GM18909 (cell line): ENCODE measurements at regions not wholly inside any gene's neighbourhood (a gene's known extent, or its start where the extent isn't known, plus 50 kb on each side); places are given as distances from the start of the nearest gene placed in this dataset.

Experiments used
- ATAC-seq: cut with Tn5 transposase; IDR thresholded peaks from one replicate; pipeline ENCODE4 v1.9.1; 2021; ENCODE audit warnings: mild to moderate bottlenecking; ENCODE audit not compliant: unreplicated experiment, poor library complexity

DNA sequence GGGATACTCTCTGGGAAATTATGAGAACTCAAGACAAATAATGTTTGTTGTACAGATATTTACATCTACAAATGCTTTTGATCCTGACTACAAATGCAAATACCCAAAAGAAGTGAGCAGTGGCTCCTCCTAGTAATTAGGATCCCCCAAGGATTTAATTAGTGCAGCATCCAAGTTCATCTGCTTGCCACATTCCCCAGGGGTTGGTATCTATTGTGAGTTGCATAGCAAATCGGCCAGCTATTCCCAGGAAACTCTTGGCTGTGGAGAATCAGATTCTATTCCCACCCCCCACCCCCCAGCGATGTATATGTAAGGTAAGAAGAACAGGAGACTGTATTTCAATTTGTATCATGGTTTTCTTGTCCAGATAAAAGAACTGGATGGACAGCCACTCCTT is 725.1 kb upstream of the CDH7 start:
- no peak for ATAC-seq

DNA sequence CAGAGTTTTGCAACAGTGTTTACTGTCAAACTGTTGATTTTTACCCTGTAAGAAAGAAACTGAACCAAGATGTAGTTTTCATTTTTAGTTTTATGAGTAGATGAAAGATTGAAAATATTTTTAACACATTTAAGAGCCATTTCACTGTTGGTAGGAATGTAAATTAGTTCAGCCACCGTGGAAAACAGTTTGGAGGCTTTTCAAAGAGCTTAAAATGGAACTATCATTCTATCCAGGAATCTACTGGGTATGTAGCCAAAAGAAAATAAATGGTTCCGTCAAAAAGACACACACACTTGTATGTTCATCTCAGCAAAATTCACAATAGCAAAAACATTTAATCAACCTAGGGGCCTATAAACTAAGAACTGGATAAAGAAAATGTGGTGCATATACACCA is 729.8 kb upstream of the CDH7 start:
- ATAC-seq: no peak

DNA sequence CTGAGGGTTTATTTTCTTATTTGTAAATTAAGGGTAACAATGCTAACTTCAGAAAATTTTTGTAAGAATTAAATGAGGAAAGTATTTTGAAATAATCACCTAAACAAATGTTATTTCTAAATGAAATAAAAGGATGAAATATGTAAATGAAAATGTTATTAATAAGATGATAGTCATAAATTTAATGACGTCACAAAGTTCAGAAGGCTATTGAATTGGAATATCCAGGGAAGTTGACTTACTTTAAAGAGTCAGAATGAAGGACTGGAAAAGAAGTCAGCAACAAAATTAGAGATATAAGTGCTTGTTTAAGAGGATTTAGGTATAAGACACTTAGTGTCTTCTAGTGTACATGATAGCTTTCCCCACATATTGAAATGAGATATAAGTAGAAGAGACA is 732.6 kb upstream of the CDH7 start:
- ATAC-seq: no peak

DNA sequence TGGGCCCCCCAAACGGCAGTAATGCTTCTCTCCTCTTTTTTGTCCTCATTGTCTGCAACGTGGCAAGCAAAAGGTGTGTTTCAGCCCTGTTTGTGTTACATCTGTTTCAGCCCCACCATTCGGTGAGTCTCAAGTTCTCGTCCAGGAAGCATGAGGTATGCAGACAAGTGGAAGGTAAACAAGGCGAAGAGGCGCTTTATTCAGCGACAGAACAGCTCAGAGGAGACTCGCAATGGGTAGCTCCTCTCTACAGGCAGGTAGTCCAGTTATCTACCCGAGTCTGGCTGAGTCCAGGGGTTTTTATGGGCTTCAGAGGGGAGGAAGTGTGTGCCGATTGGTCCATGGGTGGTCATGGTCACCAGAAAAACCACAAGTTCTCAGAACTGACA is 733.4 kb upstream of the CDH7 start:
- ATAC-seq: no peak

DNA sequence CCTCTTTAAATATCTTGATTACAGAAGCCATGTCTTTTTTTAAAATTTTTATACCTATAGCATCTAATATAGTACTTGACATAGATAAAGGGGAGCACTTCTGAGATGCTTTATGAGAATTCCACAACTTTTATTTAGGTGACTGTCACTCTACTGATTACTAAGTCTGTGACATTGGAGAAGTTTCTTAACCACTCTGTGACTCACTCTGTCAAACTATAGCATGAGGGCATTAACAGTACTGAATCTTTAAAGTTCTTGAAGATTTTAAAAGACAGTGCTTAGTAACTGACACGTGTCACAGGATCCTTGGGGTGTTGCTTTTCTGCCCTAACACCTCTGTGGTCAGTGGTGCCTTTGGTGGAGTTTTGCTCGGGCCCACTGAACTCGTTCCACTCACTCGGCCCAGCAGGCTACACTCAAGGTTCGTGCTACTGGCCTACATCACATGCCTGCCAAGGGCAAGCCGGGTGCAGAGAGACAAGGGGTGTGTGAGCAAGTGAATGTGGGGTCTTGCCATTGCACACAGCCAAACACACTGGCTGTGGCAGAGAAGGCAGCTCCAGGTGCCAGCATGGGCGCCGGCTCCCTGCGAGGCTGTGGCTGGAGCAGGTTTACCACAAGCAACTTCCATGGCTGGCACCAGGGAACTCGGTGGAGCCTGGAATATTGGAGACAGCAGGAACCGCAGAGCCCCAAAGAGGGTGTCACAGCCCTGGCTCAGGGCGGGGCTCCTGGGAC is 734.0 kb upstream of the CDH7 start:
- no peak for ATAC-seq

- ATAC-seq: no peak
Observed at GRCh38 chr18:64994370-64994769, 756.4 kb upstream of the CDH7 start.

GRCh38 chr18:64993695-64994094 is 757.1 kb upstream of the CDH7 start:
- no peak for ATAC-seq

GRCh38 chr18:64992654-64993053 is 758.2 kb upstream of the CDH7 start:
- ATAC-seq: no peak

DNA sequence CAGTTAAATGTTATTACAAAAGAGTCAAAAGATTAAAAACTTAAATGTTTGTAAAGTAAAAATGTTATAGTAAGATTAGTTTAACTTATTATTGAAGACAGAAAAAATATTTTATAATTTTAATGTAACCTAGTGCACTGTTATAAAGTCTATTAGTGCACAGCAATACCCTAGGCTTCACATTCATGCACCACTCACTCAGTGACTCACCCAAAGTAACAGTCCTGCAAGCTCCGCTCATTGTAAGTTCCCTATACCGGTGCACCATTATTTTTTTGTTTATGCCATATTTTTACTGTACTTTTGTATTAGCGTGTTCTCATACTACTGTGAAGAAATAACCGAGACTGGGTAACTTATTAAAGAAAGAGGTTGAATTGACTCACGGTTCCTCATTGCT is 759.7 kb upstream of the CDH7 start:
- ATAC-seq: no peak

GRCh38 chr18:64986906-64987495 is 763.8 kb upstream of the CDH7 start:
- ATAC-seq: no peak

- ATAC-seq: no peak
Observed at GRCh38 chr18:64983497-64984238, 767.1 kb upstream of the CDH7 start.

GRCh38 chr18:64982414-64983055 is 768.3 kb upstream of the CDH7 start:
- no peak for ATAC-seq

- ATAC-seq: no peak
Observed at GRCh38 chr18:64981915-64982314, 768.9 kb upstream of the CDH7 start.

DNA sequence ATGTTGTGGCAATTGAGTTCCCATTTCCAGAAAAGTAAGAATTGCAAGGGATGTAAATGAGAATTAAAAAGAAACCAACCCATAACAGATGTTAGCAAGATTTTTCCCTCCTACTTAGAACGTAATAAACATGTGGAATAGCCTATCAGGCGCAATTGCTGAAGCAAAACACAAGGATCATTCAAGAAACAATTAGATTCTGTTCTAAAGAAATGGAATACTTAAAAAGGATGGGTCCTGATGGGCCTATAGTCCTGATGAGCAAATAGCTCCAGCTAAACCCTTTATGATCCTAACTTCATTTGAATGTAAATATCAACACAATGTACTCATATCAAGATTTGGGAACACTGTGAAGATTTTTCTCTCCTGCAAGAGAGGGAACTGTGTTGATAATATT is 771.0 kb upstream of the CDH7 start:
- no peak for ATAC-seq

GRCh38 chr18:64974391-64975125 is 776.3 kb upstream of the CDH7 start:
- no peak for ATAC-seq

GRCh38 chr18:64972545-64972944 is 778.3 kb upstream of the CDH7 start:
- no peak for ATAC-seq

GRCh38 chr18:64966667-64967066 is 784.1 kb upstream of the CDH7 start:
- ATAC-seq: no peak

- ATAC-seq: no peak
Observed at GRCh38 chr18:64956465-64956864, 794.3 kb upstream of the CDH7 start.

DNA sequence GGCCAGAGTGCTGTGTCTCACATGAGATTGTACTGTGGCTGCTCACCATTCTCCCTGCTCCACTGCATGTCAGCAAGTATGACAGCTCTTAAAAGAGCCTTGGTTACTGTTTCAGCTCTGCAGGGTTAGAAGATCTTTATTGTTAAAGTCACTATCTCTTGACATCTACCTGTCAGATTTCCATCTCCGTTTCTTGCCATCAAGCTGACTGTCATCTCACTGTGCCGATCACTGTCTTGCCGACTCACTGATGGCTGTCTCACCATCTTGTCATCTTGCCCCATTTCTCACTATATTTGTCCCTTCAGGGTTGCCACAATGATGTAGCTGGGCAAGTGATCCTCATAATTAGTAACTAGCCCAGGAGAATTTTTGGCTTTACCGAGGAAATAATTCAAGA is 800.9 kb upstream of the CDH7 start:
- no peak for ATAC-seq

DNA sequence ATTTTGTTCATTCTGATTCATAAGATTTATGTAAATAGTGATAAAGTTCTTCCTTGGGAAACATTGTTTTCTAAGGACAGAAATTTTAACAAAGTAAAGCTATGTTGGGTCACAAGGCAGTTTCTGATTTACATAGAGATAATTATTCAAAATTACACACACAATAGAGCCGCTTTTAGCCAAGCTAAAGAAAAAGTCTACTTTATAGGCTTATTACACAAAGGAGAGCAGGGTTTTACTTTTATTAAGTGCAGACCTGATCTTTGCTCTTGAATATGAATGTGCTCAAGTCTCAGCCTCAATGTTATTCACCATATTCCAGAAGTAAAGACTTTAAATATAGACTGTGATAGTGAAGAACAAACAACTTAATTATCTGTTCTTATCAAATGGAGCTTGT is 787.8 kb upstream of the LINC00305 start:
- no peak for ATAC-seq

DNA sequence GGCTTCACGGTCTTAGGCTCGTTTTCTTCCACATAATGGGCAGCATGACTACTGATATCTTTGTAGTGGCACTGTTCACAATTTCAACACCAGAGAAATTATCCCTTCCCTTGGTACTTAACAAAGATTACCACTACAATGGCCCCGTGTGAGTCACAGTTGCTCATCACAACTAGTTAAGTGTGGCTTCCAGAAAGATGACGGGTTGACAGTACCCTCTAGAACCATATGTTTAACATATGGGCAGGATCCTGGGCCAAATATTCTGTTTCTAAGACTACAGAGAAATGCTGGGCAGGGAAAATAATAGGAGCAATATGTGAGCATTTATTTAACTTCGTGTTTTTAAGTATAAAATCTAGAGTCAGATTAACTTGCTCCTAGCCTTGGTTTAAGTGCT is 780.1 kb upstream of the LINC00305 start:
- no peak for ATAC-seq
